Adrenal gland (tissue), 5 donors: ENCODE measurements at regions not wholly inside any gene's neighbourhood (a gene's known extent, or its start where the extent isn't known, plus 50 kb on each side); places are given as distances from the start of the nearest gene placed in this dataset.

Experiments used
- CTCF ChIP-seq, 6 experiments: fragments of 450-650 bp in 4 of 6; fragments of 200-600 bp in 2 of 6; sonication (generic) in 1 of 6; IDR thresholded peaks; 1 replicate in 5 of 6; 2 replicates in 1 of 6; pipeline versions ENCODE4 v1.5.1 to v1.8.0; 2016 to 2021; ENCODE audit warnings: antibody characterized with exemption in 6 of 6, mild to moderate bottlenecking in 2 of 6, moderate library complexity in 1 of 6
- POLR2A ChIP-seq, 2 donors: fragments of 450-650 bp; IDR thresholded peaks; one replicate each; pipeline ENCODE4 v1.6.1; 2017; ENCODE audit warnings: antibody characterized with exemption in 2 of 2, mild to moderate bottlenecking in 2 of 2, moderate library complexity in 1 of 2
- donor health status: DM: no; HTN: no; CAD: no.

GRCh38 chr3:147160984-147161383 is 245.4 kb downstream of the ZIC4 start:
- no peak for TF ChIP-seq CTCF (IDR thresholded peaks at IDR 0.05)
- TF ChIP-seq POLR2A (IDR thresholded peaks at IDR 0.05) = no peak
